NT2/D1 (cell line): ENCODE measurements at regions not wholly inside any gene's neighbourhood (a gene's known extent, or its start where the extent isn't known, plus 50 kb on each side); places are given as distances from the start of the nearest gene placed in this dataset.

Experiments used
- YY1 ChIP-seq: IDR thresholded peaks from 2 replicates; pipeline ENCODE4 v1.6.1; 2011; ENCODE audit not compliant: insufficient read length, insufficient read depth
- ZNF274 ChIP-seq: IDR thresholded peaks from 2 replicates; pipeline ENCODE4 v1.6.1; 2011; ENCODE audit warnings: mild to moderate bottlenecking, low read depth, low read length

DNA sequence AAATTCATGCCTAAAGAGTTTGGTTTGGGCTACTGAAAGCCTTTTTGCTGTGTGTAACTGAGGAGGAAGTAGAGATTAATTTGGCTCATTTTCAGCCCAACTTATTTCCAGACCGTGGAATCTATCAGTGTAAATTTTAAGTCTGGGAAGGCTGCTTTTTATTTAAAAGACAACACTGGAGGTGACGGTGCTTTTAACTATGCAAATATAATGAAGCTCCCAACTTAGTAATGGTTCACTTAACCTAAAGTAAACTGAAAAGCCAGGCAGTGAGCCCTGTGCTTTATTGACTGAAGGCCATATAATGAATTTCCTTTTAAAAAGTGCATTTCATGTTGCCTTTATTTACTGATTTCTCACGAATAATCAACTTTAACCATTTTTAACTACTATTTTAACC lies 127.2 kb downstream of the NPY start:
- TF ChIP-seq YY1, result no peak
- TF ChIP-seq ZNF274, result no peak
